ENCODE measurements at regions not wholly inside any gene's neighbourhood (a gene's known extent, or its start where the extent isn't known, plus 50 kb on each side); places are given as distances from the start of the nearest gene placed in this dataset.

DNA sequence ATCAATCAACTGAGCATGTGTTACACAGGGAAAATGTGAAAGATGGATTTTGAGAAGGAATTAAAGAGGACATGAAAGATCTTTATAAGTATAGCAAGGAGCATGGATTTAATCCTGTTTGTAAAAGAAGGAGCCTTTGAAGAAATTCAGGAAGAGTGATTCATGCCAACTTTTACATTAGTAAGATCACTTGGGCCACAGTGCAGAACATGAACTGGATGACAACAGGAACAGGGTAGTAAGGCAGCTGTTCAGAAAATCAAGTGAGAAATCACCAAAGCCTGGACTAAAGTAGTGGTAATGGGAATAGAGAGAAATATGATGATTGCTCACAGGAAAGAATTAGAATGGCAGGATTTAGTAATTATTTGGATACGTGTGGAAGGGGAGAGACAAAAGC lies 265.7 kb upstream of the PCDH7 start (continued):
- TF ChIP-seq SUZ12 (IDR thresholded peaks at IDR 0.05; ENCODE audit: low read length) (no peak), TEAD4 (IDR thresholded peaks at IDR 0.05; ENCODE audit: low read depth, low read length) (no peak), EZH2 (IDR thresholded peaks at IDR 0.05; ENCODE audit: low read depth, low read length, severe bottlenecking) (no peak), EGR1 (IDR thresholded peaks at IDR 0.05; ENCODE audit: borderline replicate concordance, low read depth, low read length) (no peak), SIN3A (conservative IDR thresholded peaks at IDR 0.05 in 1 of 2, IDR thresholded peaks at IDR 0.05 in 1 of 2; ENCODE audit: low read depth in 1 of 2, low read length in 2 of 2) (no peak)
